Vagina (tissue), 2 donors: ENCODE measurements at regions not wholly inside any gene's neighbourhood (a gene's known extent, or its start where the extent isn't known, plus 50 kb on each side); places are given as distances from the start of the nearest gene placed in this dataset.

Experiments used
- DNase-seq, 2 donors: peaks; one replicate each; pipeline ENCODE4 v3.0.0-alpha.2; 2017; ENCODE audit errors: extremely low spot score in 2 of 2
- H3K27ac ChIP-seq: fragments of 200-600 bp; sonication (generic); one replicate; pipeline ENCODE4 v1.5.1; 2019
- H3K27me3 ChIP-seq: fragments of 200-600 bp; sonication (generic); one replicate; pipeline ENCODE4 v1.5.1; 2019
- H3K36me3 ChIP-seq, 2 donors: fragments of 200-600 bp; sonication (generic); one replicate each; pipeline ENCODE4 v1.5.1; 2017 to 2019
- H3K4me1 ChIP-seq: fragments of 200-600 bp; sonication (generic); one replicate; pipeline ENCODE4 v1.5.1; 2019
- H3K4me3 ChIP-seq, 2 donors: fragments of 200-600 bp; sonication (generic); 1 replicate in 1 of 2; 2 replicates in 1 of 2; pipeline ENCODE4 v1.5.1; 2016 to 2019
- H3K9me3 ChIP-seq: fragments of 200-600 bp; sonication (generic); one replicate; pipeline ENCODE4 v1.5.1; 2019
- POLR2A ChIP-seq, 2 donors: fragments of 450-650 bp; IDR thresholded peaks; one replicate each; pipeline ENCODE4 v1.6.1; 2017; ENCODE audit warnings: antibody characterized with exemption in 2 of 2, mild to moderate bottlenecking in 2 of 2, moderate library complexity in 2 of 2
- POLR2AphosphoS5 ChIP-seq, 2 donors: sonication (generic); formaldehyde crosslinking; IDR thresholded peaks; one replicate each; pipeline ENCODE4 v1.9.0; 2017; ENCODE audit warnings: antibody characterized with exemption in 2 of 2, mild to moderate bottlenecking in 2 of 2, low read depth in 1 of 2; ENCODE audit not compliant: insufficient read depth in 1 of 2
- intact Hi-C: fragments of 100-400 bp; cut with DNase I; formaldehyde crosslinking; loops from one replicate; pipeline ENCODE4 v1.15.1; 2023
- TF ChIP-seq, protein P1 (sequence below), 3 experiments: fragments of 450-650 bp in 2 of 3; fragments of 200-600 bp in 1 of 3; sonication (generic) in 1 of 3; IDR thresholded peaks; one replicate each; pipeline ENCODE4 v1.5.1; 2017 to 2019; ENCODE audit warnings: antibody characterized with exemption in 3 of 3, mild to moderate bottlenecking in 2 of 3, moderate library complexity in 2 of 3

- no peaks in the 10 kb centered on the region for H3K36me3 ChIP-seq
- no peak for DNase-seq
- no peaks in the 10 kb centered on the region for H3K9me3 ChIP-seq
- no peaks in the 10 kb centered on the region for H3K27me3 ChIP-seq
- no peaks in the 10 kb centered on the region for H3K4me1 ChIP-seq
- intact Hi-C loops: no loop called here
- TF ChIP-seq POLR2A (IDR thresholded peaks at IDR 0.05): no peak
- TF ChIP-seq, protein P1, sequence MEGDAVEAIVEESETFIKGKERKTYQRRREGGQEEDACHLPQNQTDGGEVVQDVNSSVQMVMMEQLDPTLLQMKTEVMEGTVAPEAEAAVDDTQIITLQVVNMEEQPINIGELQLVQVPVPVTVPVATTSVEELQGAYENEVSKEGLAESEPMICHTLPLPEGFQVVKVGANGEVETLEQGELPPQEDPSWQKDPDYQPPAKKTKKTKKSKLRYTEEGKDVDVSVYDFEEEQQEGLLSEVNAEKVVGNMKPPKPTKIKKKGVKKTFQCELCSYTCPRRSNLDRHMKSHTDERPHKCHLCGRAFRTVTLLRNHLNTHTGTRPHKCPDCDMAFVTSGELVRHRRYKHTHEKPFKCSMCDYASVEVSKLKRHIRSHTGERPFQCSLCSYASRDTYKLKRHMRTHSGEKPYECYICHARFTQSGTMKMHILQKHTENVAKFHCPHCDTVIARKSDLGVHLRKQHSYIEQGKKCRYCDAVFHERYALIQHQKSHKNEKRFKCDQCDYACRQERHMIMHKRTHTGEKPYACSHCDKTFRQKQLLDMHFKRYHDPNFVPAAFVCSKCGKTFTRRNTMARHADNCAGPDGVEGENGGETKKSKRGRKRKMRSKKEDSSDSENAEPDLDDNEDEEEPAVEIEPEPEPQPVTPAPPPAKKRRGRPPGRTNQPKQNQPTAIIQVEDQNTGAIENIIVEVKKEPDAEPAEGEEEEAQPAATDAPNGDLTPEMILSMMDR (IDR thresholded peaks at IDR 0.05): no peak
- TF ChIP-seq POLR2AphosphoS5 (IDR thresholded peaks at IDR 0.05; ENCODE audit: insufficient read depth in 1 of 2, low read depth in 1 of 2): no peak
- H3K27ac ChIP-seq: no peak overlapping the region
- no peak overlapping the region for H3K4me3 ChIP-seq
Measured at GRCh38 chr11:127723714-127724113, 723.1 kb upstream of the KIRREL3 start.

- H3K27me3 ChIP-seq: no peaks in the 10 kb centered on the region
- no peak for DNase-seq
- no peak overlapping the region for H3K4me3 ChIP-seq
- TF ChIP-seq, protein P1 (IDR thresholded peaks at IDR 0.05): no peak
- TF ChIP-seq POLR2AphosphoS5 (IDR thresholded peaks at IDR 0.05; ENCODE audit: insufficient read depth in 1 of 2, low read depth in 1 of 2): no peak
- no peak for TF ChIP-seq POLR2A (IDR thresholded peaks at IDR 0.05)
- H3K9me3 ChIP-seq: no peaks in the 10 kb centered on the region
- H3K4me1 ChIP-seq: no peaks in the 10 kb centered on the region
- no peaks in the 10 kb centered on the region for H3K36me3 ChIP-seq
- H3K27ac ChIP-seq: no peak overlapping the region
- intact Hi-C loops: no loop called here
Measured at GRCh38 chr11:127713226-127713625, 712.7 kb upstream of the KIRREL3 start.

DNA sequence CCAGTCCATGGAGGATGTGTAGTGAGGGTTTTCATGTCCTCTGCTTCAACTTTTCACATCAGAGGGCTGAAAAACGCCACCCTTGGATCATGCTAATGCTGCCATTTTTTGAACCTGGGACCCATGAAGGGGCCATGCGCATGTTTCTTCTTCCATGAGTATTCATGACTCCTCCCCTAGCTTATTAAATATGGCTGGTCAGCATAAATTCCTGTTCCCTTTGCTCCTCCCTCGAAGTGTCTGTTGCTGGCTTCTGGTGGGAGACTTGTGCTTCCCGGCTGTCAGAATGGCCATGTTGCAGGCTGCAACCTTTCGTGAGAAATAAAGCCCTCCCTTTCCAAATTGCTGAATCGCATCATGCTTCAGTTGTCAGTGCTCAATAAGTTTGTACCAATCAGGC, 711.2 kb upstream of the KIRREL3 start:
- no peak overlapping the region for H3K27ac ChIP-seq
- no peaks in the 10 kb centered on the region for H3K27me3 ChIP-seq
- no peaks in the 10 kb centered on the region for H3K36me3 ChIP-seq
- H3K4me3 ChIP-seq: no peak overlapping the region
- TF ChIP-seq, protein P1 (IDR thresholded peaks at IDR 0.05): no peak
- TF ChIP-seq POLR2A (IDR thresholded peaks at IDR 0.05) (no peak), POLR2AphosphoS5 (IDR thresholded peaks at IDR 0.05; ENCODE audit: insufficient read depth in 1 of 2, low read depth in 1 of 2) (no peak)
- DNase-seq: no peak
- no peaks in the 10 kb centered on the region for H3K9me3 ChIP-seq
- intact Hi-C loops: no loop called here
- H3K4me1 ChIP-seq: no peaks in the 10 kb centered on the region

DNA sequence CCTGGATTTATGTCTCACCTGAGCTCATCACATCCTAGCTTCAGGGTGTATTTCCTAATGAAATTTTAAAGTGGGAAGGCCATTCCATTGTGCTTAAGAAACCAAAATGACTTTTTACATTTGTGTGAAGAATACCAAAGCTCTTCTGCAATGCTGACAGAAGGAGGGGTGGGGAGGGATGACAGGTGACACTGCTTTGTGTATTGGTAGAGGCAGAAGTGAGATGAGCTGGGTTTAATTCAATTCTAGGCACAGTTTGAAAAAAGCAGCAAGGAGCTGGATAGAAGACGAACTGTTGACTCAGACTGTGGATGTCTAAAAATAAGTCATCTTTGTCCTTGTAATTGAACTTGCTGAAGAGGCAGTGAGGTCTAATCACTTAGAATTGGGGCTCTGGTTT, 710.3 kb upstream of the KIRREL3 start:
- Histone ChIP-seq H3K27me3 (no peaks in the 10 kb centered on the region), H3K27ac (no peak overlapping the region), H3K9me3 (no peaks in the 10 kb centered on the region), H3K4me1 (no peaks in the 10 kb centered on the region), H3K4me3 (no peak overlapping the region), H3K36me3 (no peaks in the 10 kb centered on the region)
- intact Hi-C loops: no loop called here
- TF ChIP-seq POLR2AphosphoS5 (IDR thresholded peaks at IDR 0.05; ENCODE audit: insufficient read depth in 1 of 2, low read depth in 1 of 2) (no peak), POLR2A (IDR thresholded peaks at IDR 0.05) (no peak)
- TF ChIP-seq, protein P1 (IDR thresholded peaks at IDR 0.05): no peak
- no peak for DNase-seq

DNA sequence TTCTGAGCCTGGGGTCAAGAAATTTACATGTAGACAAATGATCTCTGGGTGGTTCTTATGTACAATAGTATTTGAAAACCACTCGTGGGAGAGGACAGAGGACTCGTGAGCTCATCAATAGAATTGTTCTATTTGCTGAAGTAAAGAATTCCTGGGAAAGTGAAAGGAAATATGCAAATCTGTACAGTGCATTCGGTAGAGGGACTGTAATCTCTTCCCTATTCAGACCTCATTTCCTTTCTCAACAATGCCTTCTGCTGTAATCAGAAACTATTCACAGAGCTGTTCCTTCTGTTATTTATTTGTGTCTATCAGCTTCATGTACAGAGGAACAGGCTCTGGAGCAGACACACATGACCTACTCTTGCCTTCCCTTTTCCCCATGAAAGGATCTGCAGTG, 709.4 kb upstream of the KIRREL3 start:
- H3K27me3 ChIP-seq: no peaks in the 10 kb centered on the region
- no peak for DNase-seq
- H3K27ac ChIP-seq: no peak overlapping the region
- TF ChIP-seq, protein P1 (IDR thresholded peaks at IDR 0.05): no peak
- no peak for TF ChIP-seq POLR2AphosphoS5 (IDR thresholded peaks at IDR 0.05; ENCODE audit: insufficient read depth in 1 of 2, low read depth in 1 of 2)
- intact Hi-C loops: no loop called here
- H3K9me3 ChIP-seq: no peaks in the 10 kb centered on the region
- no peak overlapping the region for H3K4me3 ChIP-seq
- no peaks in the 10 kb centered on the region for H3K36me3 ChIP-seq
- H3K4me1 ChIP-seq: no peaks in the 10 kb centered on the region
